Mesothelial cell of epicardium (in vitro differentiated cells): ENCODE measurements at regions not wholly inside any gene's neighbourhood (a gene's known extent, or its start where the extent isn't known, plus 50 kb on each side); places are given as distances from the start of the nearest gene placed in this dataset.

Experiments used
- DNase-seq, 2 experiments: peaks; one replicate each; pipeline ENCODE4 v3.0.0; 2021; ENCODE audit warnings: low spot score in 2 of 2; ENCODE audit not compliant: unreplicated experiment in 2 of 2
- H3K27ac Mint-ChIP-seq: 2 replicates; pipeline ENCODE4 v1.8.0; 2021; ENCODE audit warnings: mixed read lengths
- H3K27me3 Mint-ChIP-seq: 2 replicates; pipeline ENCODE4 v1.8.0; 2021; ENCODE audit warnings: low read depth, mixed read lengths
- H3K36me3 Mint-ChIP-seq: 2 replicates; pipeline ENCODE4 v1.8.0; 2021; ENCODE audit warnings: mixed read lengths
- H3K4me1 Mint-ChIP-seq: 2 replicates; pipeline ENCODE4 v1.8.0; 2021; ENCODE audit warnings: mixed read lengths
- H3K4me3 Mint-ChIP-seq: 2 replicates; pipeline ENCODE4 v1.8.0; 2021; ENCODE audit warnings: mild to moderate bottlenecking, moderate library complexity, mixed read lengths
- H3K9me3 Mint-ChIP-seq: 2 replicates; pipeline ENCODE4 v1.8.0; 2021; ENCODE audit warnings: mixed read lengths
- TF ChIP-seq, protein P1 (sequence below): fragments of 200-600 bp; sonication (generic); IDR thresholded peaks from one replicate; pipeline ENCODE4 v1.5.0; 2021; ENCODE audit warnings: antibody characterized with exemption; ENCODE audit not compliant: unreplicated experiment

DNA sequence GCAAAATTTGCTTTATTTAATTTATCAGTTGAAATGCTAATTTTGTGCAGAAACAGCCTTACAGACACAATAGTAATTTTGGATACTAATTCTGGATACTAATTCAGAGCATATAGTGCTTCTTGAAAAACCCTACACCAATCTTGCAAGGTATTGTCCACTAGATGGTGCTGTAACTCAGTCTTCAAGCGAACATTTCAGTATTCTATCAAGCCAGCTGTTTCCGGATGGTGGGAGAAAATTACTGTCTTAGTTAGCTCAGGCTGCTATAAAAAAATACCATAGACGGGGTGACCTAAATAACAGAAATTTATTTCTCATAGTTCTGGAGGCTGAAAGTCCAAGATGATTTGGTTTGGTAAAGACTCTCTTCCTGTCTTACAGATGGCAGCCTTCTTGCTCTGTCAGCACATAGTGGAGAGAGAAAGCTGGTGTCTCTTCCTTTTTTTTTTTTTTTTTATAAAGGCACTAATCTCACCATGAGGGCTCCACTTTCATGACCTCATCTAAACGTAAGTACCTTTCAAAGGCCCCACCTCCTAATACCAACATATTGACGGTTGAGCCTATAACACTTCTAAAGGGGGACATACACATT lies 1306.5 kb upstream of the CDH9 start:
- Mint-ChIP-seq H3K4me1 (no peaks in the 10 kb centered on the region), H3K9me3 (peaks cover 26% of the 10 kb centered on the region), H3K27me3 (no peaks in the 10 kb centered on the region), H3K27ac (no peak overlapping the region), H3K4me3 (no peak overlapping the region), H3K36me3 (peaks cover 2% of the 10 kb centered on the region)
- TF ChIP-seq, protein P1, sequence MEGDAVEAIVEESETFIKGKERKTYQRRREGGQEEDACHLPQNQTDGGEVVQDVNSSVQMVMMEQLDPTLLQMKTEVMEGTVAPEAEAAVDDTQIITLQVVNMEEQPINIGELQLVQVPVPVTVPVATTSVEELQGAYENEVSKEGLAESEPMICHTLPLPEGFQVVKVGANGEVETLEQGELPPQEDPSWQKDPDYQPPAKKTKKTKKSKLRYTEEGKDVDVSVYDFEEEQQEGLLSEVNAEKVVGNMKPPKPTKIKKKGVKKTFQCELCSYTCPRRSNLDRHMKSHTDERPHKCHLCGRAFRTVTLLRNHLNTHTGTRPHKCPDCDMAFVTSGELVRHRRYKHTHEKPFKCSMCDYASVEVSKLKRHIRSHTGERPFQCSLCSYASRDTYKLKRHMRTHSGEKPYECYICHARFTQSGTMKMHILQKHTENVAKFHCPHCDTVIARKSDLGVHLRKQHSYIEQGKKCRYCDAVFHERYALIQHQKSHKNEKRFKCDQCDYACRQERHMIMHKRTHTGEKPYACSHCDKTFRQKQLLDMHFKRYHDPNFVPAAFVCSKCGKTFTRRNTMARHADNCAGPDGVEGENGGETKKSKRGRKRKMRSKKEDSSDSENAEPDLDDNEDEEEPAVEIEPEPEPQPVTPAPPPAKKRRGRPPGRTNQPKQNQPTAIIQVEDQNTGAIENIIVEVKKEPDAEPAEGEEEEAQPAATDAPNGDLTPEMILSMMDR = peak; percentile 34
- DNase-seq = no peak

DNA sequence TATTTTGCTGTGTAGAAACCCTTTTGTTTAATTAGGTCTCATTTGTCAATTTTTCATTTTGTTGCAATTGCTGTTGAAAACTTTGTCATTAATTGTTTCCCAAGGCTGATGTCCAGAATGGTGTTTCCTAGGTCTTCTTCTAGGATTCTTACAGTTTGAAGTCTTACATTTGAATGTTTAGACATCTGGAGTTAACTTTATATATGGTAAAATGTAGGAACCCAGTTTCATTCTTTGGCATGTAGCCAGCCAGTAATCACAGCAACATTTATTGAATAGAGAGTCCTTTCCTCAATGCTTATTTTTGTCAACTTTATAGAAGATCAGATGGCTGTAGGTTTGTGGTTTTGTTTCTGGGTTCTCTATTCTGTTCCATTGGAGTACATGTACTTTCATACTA lies 1290.8 kb upstream of the CDH9 start:
- H3K27ac Mint-ChIP-seq = no peak overlapping the region
- no peaks in the 10 kb centered on the region for H3K27me3 Mint-ChIP-seq
- peaks cover 33% of the 10 kb centered on the region for H3K9me3 Mint-ChIP-seq
- no peak overlapping the region for H3K4me3 Mint-ChIP-seq
- DNase-seq = no peak
- H3K36me3 Mint-ChIP-seq = peaks cover 3% of the 10 kb centered on the region
- no peaks in the 10 kb centered on the region for H3K4me1 Mint-ChIP-seq
- TF ChIP-seq, protein P1 = no peak

DNA sequence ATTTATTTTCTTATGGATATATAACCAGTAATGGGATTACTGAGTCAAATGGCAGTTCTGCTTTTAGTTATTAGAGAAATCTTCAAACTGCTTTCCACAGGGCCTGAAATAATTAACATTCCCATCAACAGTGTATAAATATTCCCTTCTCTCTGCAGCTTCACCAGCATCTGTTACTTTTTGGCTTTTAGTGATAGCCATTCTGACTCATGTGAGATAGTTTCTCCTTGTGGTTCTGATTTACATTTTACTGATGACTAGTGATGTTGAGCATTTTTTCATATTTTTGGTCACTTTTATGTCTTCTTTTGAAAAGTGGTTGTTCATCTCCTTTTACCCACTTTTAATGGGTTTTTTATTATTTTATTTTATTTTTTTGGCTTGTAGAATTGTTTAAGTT lies 1290.3 kb upstream of the CDH9 start:
- Mint-ChIP-seq H3K27me3 (no peaks in the 10 kb centered on the region), H3K4me1 (no peaks in the 10 kb centered on the region), H3K9me3 (peaks cover 33% of the 10 kb centered on the region), H3K36me3 (peaks cover 3% of the 10 kb centered on the region), H3K27ac (no peak overlapping the region), H3K4me3 (no peak overlapping the region)
- DNase-seq = no peak
- TF ChIP-seq, protein P1 = no peak

DNA sequence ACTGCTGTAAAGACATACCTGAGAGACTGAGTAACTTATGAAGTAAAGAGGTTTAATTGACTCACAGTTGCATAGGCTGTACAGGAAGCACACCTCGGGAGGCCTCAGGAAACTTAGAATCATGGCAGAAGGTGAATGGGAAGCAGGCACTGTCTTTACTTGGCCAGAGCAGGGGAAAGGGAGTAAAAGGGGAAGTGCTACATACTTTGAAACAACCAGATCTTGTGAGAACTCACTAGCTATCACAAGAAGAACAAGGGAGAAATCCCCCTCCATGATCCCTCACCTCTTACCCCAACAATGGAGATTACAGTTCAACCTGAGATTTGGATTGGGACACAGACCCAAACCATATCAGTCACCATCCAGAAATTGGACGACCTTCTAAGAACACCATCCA lies 1285.8 kb upstream of the CDH9 start:
- DNase-seq = no peak
- TF ChIP-seq, protein P1 = no peak
- Mint-ChIP-seq H3K9me3 (peaks cover 3% of the 10 kb centered on the region), H3K27ac (no peak overlapping the region), H3K36me3 (no peaks in the 10 kb centered on the region), H3K4me1 (no peaks in the 10 kb centered on the region), H3K4me3 (no peak overlapping the region), H3K27me3 (no peaks in the 10 kb centered on the region)

DNA sequence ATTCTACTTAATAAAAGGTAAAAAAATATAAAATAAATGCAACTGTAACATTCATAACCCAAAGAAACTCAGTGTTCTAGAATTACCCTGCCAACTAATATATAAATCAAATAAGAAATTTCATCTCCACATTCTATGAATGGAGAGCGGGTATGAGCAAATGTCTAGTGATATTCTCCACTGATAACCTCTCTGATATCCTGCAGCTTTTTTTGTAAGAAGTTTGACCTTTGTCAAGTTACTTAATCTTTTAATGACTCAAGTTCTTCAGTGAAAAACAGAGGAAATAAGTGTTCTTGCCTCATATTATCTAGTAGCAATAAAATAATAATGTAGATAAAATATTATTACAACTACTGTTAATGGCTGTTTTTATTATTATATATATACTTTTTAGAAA lies 1275.6 kb upstream of the CDH9 start:
- Mint-ChIP-seq H3K27ac (no peak overlapping the region), H3K9me3 (peaks cover 6% of the 10 kb centered on the region), H3K4me3 (no peak overlapping the region), H3K36me3 (no peaks in the 10 kb centered on the region), H3K4me1 (peaks cover 5% of the 10 kb centered on the region), H3K27me3 (no peaks in the 10 kb centered on the region)
- TF ChIP-seq, protein P1 = no peak
- DNase-seq = no peak
